ENCODE measurements at regions not wholly inside any gene's neighbourhood (a gene's known extent, or its start where the extent isn't known, plus 50 kb on each side); places are given as distances from the start of the nearest gene placed in this dataset.

DNA sequence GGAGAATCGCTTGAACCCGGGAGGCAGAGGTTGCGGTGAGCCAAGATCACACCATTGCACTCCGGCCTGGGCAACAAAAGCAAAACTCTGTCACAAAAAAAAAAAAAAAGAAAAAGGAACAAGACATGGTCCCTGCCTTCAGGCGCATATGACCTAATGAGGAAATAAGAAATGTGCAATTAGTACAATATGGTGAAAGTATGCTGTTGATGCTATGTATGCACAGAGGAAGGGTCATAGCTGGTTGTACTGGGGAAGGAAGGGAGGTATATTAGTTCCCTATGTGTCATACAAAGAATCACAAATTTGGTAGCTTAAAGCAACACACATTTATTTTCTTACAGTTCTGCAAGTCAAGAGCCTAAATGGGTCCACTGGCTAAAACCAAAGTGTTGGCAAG is 97.8 kb upstream of the MPP7 start:
- no peak overlapping the region for H3K14ac ChIP-seq (replicated peaks; ENCODE audit: low read depth, low read length)
- no peak overlapping the region for H2BK15ac ChIP-seq (ENCODE audit: low read depth, low read length)
- no peaks in the 10 kb centered on the region; the same call in 1 of the 2 replicates for H3K9me3 ChIP-seq (ENCODE audit: control insufficient read depth, insufficient read depth, low read length)
- H3K4ac ChIP-seq (ENCODE audit: low read depth, low read length): no peak overlapping the region
- ATAC-seq (ENCODE audit: low read depth) (no peak), DNase-seq (no peak)
- in situ Hi-C loops (cut with MboI; ENCODE audit: low sequenced_read_pairs) (no loop called here), intact Hi-C loops (cut with micrococcal nuclease) (no loop called here), dilution Hi-C loops (cut with HindIII; ENCODE audit: low sequenced_read_pairs, unreplicated experiment) (no loop called here)
- no peak overlapping the region for H2AK5ac ChIP-seq (ENCODE audit: low read depth, low read length)
- H3K4me3 ChIP-seq (ENCODE audit: insufficient read depth, low read depth, low read length): no peak overlapping the region
- no peaks in the 10 kb centered on the region for H3K4me1 ChIP-seq (ENCODE audit: control insufficient read depth, insufficient read depth, low read length)
- no peak overlapping the region for H3K56ac ChIP-seq (ENCODE audit: extremely low read depth, insufficient read depth, low read length)
- no peak overlapping the region for H2BK20ac ChIP-seq (ENCODE audit: low read depth, low read length)
- no peak overlapping the region for H2AFZ ChIP-seq (replicated peaks; ENCODE audit: low read length, poor library complexity)
- ChIA-PET POLR2A (ENCODE audit: unreplicated experiment) (no interaction called here), CTCF (no interaction called here)
- no peaks in the 10 kb centered on the region for H3K9me1 ChIP-seq (ENCODE audit: insufficient read depth, low read length)
- H3K27ac ChIP-seq (ENCODE audit: insufficient read depth, low read length): no peak overlapping the region
- H3K18ac ChIP-seq (ENCODE audit: low read depth, low read length): no peak overlapping the region
- no peak overlapping the region for H4K91ac ChIP-seq (ENCODE audit: insufficient read depth, low read depth, low read length)
- no peak overlapping the region for H2BK120ac ChIP-seq (ENCODE audit: low read depth, low read length)
- no peak overlapping the region for H3K23ac ChIP-seq (ENCODE audit: low read depth, low read length)
- no peak overlapping the region for H3K9ac ChIP-seq (ENCODE audit: low read depth, low read length)
- H3K79me1 ChIP-seq (ENCODE audit: low read depth in 1 of 2, low read length in 2 of 2): no peaks in the 10 kb centered on the region
- H3K4me2 ChIP-seq (ENCODE audit: low read depth, low read length): no peak overlapping the region
- H4K20me1 ChIP-seq (ENCODE audit: insufficient read depth, low read length): no peaks in the 10 kb centered on the region
- H4K5ac ChIP-seq (ENCODE audit: low read depth, low read length): no peak overlapping the region
- H3K27me3 ChIP-seq (ENCODE audit: control insufficient read depth, insufficient read depth, low read length): peaks cover 22% of the 10 kb centered on the region
- H2AK9ac ChIP-seq (replicated peaks; ENCODE audit: low read depth, low read length, poor library complexity): no peak overlapping the region
- no peak for TF ChIP-seq CEBPB (IDR thresholded peaks at IDR 0.05; ENCODE audit: low read depth, low read length)
- TF ChIP-seq NFE2L2 (IDR thresholded peaks at IDR 0.05; ENCODE audit: low read depth, low read length): no peak
- TF ChIP-seq, protein P1, sequence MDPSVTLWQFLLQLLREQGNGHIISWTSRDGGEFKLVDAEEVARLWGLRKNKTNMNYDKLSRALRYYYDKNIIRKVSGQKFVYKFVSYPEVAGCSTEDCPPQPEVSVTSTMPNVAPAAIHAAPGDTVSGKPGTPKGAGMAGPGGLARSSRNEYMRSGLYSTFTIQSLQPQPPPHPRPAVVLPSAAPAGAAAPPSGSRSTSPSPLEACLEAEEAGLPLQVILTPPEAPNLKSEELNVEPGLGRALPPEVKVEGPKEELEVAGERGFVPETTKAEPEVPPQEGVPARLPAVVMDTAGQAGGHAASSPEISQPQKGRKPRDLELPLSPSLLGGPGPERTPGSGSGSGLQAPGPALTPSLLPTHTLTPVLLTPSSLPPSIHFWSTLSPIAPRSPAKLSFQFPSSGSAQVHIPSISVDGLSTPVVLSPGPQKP (IDR thresholded peaks at IDR 0.05; ENCODE audit: borderline replicate concordance, low read depth, low read length): no peak
- TF ChIP-seq RAD21 (IDR thresholded peaks at IDR 0.05; ENCODE audit: low read length): no peak
- TF ChIP-seq, protein P2, sequence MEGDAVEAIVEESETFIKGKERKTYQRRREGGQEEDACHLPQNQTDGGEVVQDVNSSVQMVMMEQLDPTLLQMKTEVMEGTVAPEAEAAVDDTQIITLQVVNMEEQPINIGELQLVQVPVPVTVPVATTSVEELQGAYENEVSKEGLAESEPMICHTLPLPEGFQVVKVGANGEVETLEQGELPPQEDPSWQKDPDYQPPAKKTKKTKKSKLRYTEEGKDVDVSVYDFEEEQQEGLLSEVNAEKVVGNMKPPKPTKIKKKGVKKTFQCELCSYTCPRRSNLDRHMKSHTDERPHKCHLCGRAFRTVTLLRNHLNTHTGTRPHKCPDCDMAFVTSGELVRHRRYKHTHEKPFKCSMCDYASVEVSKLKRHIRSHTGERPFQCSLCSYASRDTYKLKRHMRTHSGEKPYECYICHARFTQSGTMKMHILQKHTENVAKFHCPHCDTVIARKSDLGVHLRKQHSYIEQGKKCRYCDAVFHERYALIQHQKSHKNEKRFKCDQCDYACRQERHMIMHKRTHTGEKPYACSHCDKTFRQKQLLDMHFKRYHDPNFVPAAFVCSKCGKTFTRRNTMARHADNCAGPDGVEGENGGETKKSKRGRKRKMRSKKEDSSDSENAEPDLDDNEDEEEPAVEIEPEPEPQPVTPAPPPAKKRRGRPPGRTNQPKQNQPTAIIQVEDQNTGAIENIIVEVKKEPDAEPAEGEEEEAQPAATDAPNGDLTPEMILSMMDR (conservative IDR thresholded peaks at IDR 0.05; ENCODE audit: low read depth, low read length): no peak
- TF ChIP-seq CHD1 (IDR thresholded peaks at IDR 0.05; ENCODE audit: low read depth, low read length): no peak
- no peak for TF ChIP-seq MAFK (IDR thresholded peaks at IDR 0.05; ENCODE audit: low read depth, low read length)
- no peak for TF ChIP-seq BHLHE40 (IDR thresholded peaks at IDR 0.05; ENCODE audit: low read depth, low read length)
- no CpG with 5 or more reads among the region's 5 CpGs for WGBS, 2 experiments (ENCODE audit: extremely low coverage in 2 of 2, insufficient read length in 1 of 2)
- no peak overlapping the region for H2BK5ac ChIP-seq (ENCODE audit: low read depth, low read length, poor library complexity, severe bottlenecking)
- H4K8ac ChIP-seq (ENCODE audit: low read depth in 2 of 2, low read length in 2 of 2): no peak overlapping the region
- H3K36me3 ChIP-seq (ENCODE audit: control insufficient read depth, insufficient read depth, low read length): no peaks in the 10 kb centered on the region
- BruUV-seq (replicated peaks): no TSS peak

Data from IMR-90 (cell line).